DMS79 treated with DMSO at 0.1 percent for 48 hours (cell line): ENCODE measurements at regions not wholly inside any gene's neighbourhood (a gene's known extent, or its start where the extent isn't known, plus 50 kb on each side); places are given as distances from the start of the nearest gene placed in this dataset.

Experiments
- DNase-seq: peaks from one replicate; lab custom pipeline; 2025; lab: John Stamatoyannopoulos, UW

DNA sequence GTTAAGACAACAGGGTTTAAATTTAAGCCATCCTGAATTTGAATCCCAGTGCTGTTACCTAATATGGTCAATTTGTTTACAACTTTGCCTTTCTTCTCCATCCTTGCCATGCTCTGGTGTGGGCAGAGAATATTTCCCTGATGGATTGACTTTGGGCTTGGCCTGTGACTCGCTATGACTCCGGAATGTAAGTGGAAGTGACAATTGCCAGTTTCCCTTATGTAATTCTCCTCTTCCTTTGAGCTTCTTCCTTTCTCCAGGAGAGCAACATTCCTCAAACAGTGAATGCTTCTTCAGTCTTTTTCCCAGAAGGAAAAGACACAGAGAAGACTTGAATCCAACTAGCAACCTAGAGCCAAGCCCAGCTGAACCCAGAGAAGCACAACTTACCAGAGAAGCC lies 159.1 kb downstream of the LURAP1L start:
- no peak for DNase-seq

DNA sequence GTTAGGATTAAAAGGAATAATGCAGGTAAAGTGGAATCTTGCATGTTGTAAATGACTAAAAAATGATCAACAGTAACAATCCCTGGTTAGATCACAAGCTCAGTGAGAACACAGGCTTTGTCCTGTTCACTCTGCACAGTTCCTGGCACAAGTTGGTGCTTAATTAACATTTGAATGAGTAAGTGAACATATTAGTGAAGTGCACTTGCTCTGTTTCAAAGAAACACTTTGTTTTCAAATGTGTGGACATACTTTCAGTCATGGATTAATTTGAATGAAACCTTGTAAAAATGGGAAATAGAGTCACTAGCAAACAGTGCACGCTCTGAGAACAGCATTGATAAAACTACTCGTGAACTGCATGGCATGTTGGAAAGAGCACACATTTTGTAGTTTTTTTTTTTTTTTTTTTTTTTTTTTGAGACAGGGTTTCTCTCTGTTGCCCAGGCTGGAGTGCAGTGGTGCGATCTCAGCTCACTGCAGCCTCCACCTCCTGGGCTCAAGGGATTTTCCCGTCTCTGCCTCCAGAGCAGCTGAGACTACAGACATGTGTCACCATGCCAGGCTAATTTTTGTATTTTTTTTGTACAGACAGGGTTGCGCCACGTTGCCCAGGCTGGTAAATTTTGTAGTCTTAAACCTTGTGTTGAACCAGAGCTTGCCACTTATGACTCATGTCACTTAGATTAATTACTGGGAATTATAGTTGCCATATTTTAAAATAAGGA lies 159.9 kb downstream of the LURAP1L start:
- no peak for DNase-seq

DNA sequence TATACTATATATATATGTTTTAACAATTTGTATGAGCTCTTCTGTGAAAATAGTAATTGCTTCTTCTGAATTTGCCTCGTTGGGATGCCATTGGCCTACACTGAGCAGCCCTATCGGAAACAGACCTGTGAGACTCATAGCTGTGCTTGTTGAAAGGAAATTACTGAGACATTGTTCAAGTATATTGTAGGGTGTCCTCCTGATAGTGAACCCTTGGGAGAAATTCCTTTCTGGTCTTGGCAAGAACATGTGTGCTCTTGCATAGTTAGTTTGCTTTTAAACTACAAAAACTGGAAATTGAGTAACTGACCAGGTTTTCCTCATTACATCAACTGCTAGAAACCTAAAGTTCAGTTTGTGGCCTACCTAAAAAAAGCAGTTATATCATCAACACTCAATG lies 160.9 kb downstream of the LURAP1L start:
- no peak for DNase-seq

DNA sequence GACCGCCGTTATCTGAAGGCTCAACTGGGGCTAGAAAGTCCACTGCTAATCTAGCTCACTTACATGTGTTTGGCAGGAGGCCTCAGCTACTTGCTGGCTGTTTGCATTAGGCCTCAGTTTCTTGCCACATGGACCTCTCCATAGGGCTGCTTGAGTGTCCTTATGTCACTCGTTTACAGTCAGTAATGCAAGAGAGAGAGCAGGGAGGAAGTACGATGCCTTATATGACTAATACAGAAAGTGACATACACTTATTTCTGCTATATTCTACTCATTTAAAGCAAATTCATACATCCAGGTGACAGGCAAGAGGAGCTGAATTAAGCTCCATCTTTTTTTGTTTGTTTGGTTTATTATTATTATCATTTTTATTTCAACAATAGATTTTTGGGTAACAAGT lies 179.6 kb downstream of the LURAP1L start:
- DNase-seq: no peak

DNA sequence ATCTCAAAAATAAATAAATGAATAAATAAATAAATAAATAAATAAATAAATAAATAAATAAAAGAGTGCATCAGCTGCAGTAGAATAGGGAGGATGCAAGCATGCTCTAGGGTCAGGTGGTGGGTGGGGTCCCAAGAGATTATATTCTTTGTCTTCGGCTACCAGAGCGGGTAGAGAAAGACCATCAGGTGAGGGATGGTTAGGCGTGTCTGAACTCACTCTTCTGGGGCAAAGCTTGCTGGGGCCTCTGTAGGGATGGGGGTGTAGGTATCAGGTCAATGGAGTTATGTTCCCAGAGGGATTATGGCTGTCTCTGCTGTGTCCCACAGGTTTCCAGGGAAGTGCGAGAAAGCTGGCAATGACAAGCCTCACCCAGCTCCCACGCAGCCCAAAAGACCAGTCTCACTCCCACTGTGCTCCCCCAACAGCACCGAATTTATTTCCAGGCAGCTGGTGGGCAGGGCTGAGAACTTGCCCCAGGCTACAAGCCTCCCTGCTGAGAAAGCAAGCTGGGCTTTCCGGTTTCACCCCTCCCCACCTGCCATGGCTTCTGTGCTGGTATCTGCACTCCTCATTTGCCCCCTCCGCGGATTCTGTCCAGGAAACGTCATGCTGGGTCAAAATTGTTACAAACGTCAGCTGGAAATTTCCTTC lies 180.8 kb downstream of the LURAP1L start:
- no peak for DNase-seq

DNA sequence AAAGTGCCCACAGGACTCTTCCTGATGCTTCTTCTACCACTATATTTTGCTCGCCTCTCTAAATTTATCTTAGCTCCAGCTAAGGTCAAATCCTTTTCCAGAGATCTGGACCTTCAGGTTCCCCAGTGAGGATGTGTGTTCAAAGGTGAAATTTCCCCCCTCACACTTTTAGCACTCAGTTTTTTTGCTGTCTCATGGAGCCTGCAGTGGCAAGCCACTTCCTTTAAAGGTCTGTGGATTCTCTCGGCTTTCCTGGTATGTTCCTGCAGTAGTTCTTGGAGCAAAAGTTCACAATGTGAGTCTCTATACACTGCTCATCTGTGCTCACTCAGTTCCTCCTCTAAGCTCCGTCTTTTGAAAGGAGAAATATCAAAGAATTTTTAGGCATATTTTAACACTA lies 181.4 kb downstream of the LURAP1L start:
- DNase-seq: no peak

DNA sequence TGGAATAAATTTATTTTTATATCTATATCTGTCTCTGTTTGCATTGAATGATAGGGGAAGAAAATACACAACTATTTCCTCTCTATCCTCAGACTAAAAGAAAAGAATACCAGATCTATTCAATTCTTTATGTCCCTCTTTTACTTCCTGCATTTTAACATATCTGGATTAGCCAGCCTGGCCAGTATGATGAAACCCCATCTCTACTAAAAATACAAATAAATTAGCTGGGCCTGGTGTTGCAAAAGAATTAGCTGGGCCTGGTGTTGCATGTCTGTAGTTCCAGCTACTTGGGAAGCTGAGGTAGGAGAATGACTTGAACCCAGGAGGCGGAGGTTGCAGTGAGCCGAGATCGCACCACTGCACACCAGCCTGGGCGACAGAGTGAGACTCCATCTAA lies 182.0 kb downstream of the LURAP1L start:
- DNase-seq: no peak

DNA sequence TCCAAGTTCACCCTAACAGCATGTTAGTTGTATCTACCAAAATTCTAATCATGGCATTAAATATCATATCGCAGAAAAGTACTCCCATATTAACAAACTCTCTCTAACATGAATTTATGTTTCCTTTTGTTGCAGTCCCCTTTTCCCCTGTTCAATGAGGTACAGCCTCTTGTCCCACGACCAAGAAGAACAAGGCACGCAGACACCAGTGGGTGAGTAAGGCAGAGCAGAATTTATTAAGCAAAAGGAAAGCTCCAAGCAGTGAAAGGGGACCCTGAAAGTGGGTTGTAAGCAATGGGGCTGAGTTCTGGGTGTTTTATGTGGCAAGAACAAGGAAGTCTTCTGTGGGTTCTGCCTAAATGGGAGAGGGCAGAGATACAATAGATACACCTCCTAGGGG lies 183.5 kb downstream of the LURAP1L start:
- DNase-seq: no peak

DNA sequence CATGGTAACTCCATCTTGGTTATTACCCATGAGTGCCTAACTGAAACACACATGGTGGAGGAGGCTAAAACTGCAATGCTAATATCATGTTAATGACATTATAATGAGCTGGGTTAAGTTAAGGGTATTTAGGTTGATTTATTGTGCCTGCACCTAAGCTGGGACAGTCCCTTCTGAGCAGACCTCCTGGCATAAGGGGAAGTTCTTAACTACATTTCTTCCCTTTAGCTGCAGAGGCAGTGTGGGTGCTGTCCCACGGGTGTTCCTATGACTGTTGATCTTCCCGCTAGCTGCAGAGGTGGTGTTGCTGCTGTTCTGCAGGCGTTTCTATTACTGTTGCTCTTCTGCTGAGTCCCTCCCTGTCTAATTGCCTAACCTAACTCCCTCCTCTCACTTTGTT lies 183.9 kb downstream of the LURAP1L start:
- no peak for DNase-seq

DNA sequence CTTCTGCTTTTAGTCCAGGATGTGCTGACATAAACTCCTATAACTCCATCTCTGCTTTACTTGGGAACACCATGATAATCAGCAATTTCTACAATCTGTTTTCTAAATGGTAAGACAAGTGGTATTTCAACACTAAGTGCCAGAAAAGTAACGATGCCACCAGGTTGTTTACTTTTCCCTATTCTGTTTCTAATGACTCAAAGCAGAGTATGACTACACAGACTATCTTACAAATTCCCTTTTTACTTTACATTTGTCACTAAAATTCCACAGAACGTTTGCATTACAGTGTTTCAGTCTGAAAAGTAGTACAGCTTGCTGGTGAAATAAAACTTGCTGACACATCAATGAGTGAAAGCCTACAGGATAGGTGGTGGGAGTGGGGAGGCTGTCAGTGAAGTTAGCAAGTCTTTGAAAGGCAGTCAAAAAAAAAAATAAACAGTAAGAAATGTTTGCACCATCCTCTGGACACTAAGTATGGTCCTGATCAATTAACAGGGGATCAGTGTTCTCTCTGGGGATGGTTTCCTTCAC lies 186.5 kb downstream of the LURAP1L start:
- DNase-seq: no peak

DNA sequence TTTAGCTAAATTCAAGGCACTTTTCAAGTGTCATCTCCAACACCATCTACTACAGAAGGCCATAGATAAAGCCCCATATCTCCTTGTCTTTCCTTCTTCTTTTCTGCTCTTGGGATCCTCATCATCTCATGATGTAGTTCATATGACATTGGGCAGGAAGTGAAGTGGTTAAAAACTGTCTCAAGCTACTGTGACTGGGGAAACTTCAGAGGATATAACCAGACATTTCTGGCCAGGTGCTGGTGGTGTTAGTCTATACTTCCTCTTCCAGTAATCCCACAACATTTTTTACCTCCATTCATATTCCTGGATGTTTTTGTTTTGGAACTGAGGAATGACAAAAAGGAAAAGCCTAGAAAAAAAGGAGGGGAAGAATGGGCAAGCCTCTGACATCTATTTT lies 188.7 kb downstream of the LURAP1L start:
- no peak for DNase-seq

DNA sequence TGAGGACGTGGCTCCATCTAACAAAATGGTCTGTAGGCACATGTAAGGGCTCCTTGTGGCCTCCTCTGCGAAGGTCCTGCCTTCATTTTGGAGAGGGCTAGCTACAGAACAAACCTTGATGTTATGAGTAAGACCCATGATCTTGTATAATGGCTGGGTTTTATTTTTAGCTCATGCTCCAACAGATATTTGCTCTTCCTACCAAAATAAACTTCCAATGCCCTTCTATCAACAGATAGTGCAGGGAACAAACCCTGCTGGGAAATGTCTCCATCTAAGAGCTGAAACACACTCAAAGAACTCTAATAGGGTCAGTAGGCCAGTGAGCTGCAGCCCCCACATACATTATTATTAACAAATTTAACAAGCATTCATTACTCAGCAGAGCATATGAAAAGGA lies 189.5 kb downstream of the LURAP1L start:
- no peak for DNase-seq

DNA sequence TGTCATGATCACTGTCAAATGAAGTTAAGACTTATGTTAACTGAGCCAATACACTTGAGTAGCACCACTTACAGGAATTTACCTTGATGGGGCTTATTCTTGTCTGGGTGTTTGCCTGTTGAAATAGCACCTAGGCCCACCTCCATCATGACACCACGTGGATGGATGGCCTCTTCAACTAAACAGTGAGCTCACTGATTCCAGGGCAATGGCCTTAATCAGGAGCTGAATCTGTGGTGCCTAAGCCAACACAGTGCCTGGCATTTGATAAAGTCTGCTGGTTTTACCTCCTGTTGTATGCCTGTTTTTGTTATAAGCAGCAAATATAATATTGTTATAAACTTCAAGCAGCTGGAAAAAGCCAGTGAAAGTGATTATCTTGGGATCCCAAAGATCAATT lies 190.5 kb downstream of the LURAP1L start:
- no peak for DNase-seq

DNA sequence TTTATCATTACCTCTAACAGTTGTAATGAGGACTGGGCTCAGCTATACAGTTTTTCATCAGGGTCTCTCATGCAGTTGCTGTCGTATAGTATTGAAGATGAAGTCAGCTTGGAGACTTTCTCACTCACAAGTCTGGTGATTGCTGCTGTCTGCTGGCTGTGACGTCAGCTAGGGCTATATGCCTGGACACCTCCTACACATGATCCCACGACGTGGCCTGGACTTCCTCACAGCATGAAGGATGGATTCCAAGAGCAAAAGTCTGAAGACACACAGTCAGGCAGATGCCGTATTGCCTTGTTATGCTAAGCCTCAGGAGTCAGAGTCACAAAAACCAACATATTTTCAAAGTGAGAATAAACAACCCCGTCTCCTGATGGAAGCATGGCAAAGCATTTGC lies 193.3 kb downstream of the LURAP1L start:
- DNase-seq: no peak

DNA sequence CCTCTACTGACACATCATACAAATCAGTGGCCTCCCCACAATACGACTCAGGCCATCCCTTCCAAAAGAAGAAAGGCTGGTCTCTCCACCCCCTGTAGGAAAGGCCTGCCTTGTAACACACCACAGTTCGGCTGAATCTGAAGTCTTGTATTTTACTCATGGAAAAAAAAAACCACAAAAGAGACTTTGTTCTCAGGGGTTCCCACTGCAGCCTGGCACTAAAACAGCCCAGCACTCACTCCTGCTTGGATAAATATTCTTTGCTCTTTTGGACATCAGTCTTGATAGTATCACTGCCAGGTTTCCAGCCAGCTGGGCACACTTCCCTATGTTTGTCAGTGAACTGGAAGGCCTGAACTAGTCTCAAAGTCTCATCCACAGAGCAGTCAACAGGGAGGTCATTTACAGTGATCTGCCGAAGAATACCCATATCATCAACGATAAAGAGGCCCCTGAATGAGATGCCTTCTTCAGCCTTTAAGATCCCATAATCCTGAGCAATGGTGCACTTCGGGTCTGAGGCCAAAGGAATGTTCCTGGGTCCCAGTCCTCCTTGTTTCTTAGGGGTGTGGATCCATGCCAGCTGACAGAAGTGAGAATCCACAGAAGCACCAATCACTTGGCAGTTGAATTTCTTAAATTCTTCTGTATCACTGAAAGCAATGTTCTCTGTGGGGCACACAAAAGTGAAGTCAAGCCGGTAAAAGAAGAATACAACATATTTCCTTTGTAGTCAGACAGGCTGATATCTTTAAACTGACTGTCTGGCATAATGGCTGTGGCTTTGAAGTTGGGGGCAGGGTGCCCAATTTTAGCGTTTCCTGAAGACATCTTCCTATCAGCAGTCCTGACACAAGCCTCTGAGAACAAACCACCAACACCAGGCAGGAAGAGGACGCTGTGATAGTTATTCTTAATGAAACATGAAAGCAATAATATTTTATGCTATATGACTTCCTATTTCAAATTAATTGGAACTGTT lies 198.1 kb downstream of the LURAP1L start:
- DNase-seq: no peak

DNA sequence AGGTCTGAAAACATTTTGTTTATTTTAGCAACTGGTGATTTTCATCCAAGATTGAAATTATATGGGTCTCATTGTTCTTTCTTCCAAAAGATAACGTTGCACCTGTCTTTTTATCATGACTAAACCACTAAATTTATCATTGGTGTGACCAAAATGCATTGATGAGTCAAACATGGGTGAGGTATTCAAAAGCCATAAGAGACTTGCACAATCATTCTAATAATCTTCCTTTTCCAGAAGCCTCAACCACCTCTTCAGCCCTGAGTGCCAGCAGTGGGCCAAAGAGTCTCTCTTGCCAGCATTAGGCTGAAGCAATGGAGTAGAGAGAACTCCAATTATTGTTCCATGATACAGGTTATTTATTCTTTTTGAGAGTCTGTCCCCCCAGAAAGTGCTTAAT lies 198.9 kb downstream of the LURAP1L start:
- DNase-seq: no peak

DNA sequence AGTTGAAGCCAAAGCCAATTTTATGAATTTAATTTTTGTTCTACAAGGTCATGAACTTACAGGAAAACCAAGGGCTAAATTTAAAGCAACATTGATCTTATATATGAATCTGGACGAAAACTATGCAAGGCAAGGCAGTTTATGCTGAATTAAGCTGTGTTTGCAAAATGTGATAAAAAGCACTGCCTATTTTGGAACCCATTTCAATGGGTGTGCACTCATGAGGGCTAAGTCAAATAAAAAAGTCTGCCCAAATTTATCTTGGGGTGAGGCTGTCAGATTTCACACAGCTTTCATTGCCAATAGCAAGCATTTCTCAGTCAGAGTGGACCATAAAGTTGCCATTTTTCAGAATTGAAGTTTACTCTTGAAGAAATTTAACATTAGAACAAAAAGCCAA lies 199.9 kb downstream of the LURAP1L start:
- DNase-seq: no peak

DNA sequence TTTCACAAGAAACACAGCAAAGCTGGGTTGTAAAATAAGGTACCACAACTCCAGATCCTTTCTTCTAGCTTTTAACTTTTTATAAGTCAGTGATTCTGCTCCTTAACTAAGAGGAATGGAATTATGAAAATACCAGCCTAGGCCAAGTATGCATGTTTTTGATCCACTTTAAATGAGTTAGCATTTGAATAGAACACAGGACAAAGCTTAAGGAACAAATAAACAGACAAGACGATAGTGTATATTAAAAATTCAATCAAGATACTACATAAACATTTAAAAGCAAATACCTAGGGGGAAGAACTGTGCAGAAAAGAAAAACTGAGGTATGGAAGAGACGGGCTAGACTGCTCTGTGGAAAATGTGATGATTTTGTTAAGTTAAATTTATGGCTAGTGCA lies 200.7 kb downstream of the LURAP1L start:
- DNase-seq: no peak

DNA sequence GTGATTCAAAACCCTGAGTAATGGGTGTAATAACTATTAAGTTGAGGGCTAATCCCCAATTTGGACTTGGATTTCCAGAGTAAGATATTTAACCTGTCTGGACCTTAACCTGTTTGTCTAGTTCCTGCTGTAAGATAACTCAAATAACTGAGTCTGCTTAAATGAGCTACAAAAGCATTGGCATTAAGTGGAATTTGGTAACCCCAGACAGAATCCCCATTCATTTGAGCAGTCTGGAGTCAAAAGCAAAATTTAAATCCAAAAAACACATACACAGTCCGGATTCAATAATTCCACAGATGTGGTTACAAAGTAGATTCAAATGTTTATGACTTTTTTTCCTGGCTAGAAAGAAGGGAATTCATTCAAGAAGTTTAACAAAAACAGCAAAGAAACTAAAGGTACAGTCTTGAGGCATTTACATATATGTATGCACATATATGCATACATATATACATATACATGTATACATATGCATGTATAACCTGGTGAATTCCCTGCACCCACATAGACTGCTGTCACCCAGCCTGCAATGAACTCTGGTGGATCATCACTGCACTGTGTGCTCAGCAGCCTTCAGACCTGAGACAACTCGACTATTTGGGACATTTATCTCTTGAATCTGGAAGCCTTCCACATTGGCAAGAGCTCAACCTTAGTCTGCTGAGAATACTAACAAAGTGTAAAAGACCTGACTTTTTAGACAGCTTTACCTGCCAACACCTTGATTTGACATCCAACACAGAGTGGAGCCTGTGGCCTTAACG lies 205.4 kb downstream of the LURAP1L start:
- DNase-seq: no peak

DNA sequence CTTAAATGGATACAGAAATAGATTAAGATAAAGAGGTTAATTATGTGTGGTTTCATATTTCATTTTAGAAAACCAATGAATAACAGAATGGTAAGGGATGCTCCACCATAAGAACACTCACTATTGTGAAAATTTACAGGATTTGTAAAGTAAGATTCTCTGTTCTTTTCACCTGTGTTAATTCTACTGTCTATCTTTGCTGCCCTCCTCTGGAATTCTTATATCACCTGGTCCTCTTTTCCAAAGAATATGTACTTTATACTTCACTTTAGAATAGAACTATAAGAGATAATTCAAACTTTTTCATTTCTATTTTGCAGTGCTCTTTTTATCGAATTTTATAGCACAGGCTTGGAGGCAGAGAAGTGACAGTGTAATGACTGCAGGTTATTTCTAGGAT lies 213.4 kb downstream of the LURAP1L start:
- DNase-seq: no peak

DNA sequence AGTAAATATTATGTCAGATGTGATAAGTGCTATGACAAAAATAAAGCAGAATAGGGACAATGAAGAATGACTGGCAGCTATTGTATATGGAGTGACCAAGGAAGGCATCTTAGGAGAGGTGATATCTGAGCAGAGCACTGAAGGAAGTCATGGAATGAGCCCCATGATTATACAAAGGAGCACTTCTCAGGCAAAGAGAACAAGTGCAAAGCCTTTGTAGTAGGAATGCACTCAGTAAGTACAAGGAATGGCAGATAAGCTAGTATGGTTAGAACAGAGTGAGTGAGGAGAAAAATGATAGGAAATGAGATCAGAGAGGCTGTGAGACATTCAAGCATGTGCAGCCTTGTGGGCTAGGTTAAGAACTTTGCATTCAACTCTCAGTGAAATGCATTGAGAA lies 214.8 kb downstream of the LURAP1L start:
- no peak for DNase-seq

DNA sequence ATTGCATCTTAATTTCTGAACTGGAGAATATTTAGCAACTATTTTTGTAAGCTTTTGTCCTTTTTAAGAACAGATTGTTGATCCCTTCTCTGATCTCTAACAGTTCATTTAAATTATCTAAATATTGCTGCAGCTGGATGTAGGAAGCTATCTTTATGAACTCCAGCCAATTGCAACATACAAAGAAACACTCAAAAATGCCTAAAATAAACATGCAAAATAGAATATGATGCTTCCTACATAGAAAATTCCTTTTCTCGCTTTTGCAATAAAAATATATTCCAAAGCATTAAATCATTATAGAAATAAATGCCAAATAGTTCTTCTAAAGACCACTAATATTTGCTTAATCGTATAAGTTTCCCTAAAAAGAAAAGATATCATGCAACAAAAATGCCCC lies 218.6 kb downstream of the LURAP1L start:
- no peak for DNase-seq
